NCI-H2171 treated with DMSO at 0.1 percent for 48 hours (cell line): ENCODE measurements at regions not wholly inside any gene's neighbourhood (a gene's known extent, or its start where the extent isn't known, plus 50 kb on each side); places are given as distances from the start of the nearest gene placed in this dataset.

ENCODE experiments used
- DNase-seq: peaks from one replicate; lab custom pipeline; 2025; lab: John Stamatoyannopoulos, UW

GRCh38 chr6:98463038-98464000, 371.1 kb upstream of the POU3F2 start:
- no peak for DNase-seq

DNA sequence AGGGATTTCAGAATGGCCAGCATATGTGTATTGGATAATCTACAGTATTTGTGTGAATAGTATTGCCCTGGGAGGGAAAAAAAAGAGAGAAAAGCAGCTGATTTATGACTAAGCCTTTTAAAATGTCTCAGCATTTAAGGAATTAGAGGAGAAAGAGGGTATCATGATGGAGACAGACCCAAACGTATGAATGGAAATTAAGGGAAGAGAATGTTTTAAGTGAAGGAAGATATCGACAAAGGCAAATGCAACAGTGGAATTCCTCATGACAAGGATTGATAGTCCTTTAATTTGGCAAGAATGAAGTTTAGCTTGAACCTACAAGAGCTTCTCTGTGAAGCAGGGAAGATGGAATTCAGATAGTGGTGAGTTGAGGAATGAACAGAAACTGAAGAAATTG, 367.3 kb upstream of the POU3F2 start:
- DNase-seq = no peak

GRCh38 chr6:98467902-98468301, 366.5 kb upstream of the POU3F2 start:
- DNase-seq = no peak

DNA sequence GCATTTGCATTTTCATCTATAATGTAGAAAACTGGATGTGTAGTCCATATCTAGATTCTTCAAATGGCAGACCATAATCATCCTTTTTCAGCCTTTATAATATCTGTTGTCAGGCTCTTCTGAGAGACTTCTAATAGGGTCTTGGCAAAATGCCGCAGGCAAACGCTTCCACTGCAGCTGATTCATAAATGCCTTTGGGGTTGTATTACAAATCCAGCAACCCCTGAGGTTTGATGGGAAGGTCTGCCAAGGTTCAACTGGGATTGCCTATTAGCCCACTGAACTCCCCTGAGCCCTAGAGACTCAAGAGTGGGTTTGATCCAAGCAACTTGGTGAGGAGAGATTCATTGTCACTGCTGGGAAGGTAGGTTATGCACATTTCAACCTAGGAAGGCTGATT, 365.2 kb upstream of the POU3F2 start:
- DNase-seq = no peak

GRCh38 chr6:98470821-98471220, 363.6 kb upstream of the POU3F2 start:
- no peak for DNase-seq

DNA sequence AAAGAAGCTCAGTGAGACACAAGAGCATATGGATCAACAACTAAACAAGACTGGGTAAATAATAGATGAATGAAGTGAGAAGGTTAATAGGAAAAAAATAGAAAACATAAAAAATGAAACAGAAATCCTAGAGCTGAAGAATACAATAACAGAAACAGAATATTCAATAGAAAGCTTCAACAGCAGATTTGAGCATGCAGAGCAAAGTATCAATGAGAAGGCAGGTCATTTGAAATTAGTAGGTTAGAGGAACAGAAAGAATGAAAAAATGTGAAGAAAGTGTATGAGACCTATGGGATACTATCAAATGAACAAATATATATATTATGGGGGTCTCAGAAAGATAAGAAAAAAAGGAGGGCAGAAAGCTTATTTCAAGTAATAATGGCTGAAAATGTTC, 362.9 kb upstream of the POU3F2 start:
- DNase-seq = no peak

DNA sequence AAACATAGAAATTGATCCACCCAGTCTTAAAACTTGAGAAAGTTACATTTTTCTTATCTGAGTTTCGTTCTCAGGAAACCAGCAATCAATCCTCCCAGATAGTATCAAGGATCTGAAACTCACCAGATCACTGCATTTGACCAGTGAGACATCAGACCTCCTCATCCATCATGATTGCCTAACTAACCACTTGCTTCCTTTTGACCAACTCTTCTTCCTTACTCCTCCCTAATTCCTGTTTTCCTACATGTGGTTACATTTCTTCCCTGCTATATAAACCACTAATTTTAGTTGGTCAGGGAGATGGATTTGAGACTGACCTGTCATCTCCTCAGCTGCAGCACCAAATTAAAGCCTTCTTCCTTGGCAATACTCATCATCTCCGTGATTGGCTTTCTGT, 357.1 kb upstream of the POU3F2 start:
- no peak for DNase-seq

DNA sequence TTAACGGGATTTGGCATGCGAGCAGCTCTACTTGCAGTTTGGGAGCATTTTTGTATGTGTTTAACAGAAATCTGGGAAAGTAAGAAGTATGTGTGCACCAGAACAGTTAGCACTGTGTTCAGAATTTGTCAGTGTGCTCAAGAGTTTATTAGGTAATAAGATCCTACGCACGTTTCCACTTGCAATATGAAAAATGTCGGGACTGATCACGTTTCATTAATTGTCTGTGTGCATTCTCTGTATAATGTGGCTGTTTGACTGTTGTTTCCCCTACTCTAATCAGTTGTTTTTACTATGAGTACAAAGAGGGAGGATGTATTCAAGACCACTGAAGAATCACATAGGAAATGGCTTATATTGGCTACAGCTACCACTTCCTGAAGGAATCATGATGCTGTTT, 349.7 kb upstream of the POU3F2 start:
- no peak for DNase-seq

DNA sequence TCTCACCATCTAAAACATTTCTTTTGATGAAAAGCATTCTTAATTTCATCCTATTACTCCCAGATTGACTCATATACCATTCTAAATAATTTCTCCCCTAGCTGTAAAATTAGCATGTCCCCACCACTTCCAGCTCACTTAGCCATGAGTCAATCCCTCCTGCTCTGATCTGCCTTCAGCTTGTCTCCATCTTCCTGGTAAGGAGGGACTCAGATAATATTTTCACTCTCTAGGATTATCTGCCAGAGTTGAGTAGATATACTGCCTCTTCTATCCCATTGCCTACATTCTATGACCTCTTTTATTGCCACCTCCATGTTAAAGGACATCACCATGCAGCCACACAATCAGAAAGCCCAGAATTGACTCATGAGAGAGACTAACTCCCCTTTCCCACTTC, 348.8 kb upstream of the POU3F2 start:
- DNase-seq = no peak

- DNase-seq = no peak
Measured at GRCh38 chr6:98486057-98486456, 348.3 kb upstream of the POU3F2 start.

- no peak for DNase-seq
Measured at GRCh38 chr6:98487612-98488011, 346.8 kb upstream of the POU3F2 start.

DNA sequence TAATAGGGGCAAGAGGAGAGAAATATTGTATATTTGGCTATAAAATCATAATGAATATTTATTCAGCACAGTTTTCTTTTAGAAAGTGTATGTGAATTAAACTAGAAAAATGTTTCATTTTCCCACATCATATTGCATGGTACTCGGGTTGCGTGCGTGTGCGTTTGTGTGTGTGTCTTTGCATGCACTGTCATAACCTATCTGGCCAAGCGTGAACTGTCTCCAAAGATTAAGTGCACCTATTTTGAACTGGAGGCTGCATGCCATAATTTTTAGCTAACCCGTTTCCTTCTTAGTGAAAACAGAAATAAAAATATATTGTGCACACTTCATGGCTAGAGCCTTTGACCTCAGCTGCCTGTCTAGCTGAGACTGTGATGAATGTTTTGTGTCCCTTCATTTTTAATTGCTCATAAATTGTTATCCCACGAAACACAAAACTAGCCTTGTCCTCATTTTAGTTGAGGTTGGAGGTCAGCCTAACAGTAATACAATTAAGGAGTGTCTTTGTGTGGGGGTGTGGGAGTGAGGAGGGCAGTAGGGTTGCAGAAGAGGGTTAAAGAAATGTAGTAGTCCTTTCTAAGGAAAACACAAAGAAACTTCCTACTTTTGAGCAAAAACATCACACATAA, 336.1 kb upstream of the POU3F2 start:
- no peak for DNase-seq

- DNase-seq = no peak
Measured at GRCh38 chr6:98498866-98499265, 335.5 kb upstream of the POU3F2 start.

- DNase-seq = no peak
Measured at GRCh38 chr6:98514073-98514720, 320.2 kb upstream of the POU3F2 start.

DNA sequence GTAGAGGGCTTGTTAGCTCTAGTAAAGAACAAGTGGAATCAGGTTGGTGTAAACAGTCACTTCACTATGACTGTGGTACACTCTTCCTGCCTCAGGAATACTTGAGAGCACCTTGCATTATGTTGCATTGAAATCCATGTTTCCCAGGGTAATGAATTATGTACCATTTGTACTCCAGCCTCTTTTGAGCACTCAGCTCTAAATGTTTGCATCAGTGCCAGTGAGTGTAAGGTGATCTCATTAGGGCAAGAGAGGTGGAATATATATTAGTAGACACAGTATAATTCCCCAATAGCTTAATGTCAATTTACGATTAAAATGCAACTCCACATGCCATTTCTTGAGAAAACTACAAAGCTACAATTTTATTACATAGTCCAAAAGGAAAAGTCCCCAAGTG, 319.6 kb upstream of the POU3F2 start:
- DNase-seq = no peak

DNA sequence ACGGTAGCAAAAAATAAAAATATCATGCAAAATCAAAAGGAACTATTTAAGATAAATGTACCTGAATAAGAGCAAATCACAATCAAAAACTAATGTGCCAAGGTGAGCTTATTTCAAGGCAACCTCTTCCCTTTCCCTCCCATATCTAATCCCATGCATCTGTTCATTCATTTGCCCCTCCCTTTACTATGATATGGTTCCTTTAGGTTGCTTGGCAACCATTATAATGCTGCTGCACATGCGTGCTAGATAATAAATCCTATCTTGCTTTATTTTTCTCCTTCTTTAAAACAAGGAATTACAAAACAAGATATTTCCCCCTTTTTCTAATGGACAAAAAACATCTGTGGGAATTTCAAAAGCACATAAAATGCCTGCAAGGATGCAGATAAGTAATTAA, 318.2 kb upstream of the POU3F2 start:
- DNase-seq = peak; percentile 2

GRCh38 chr6:98516866-98517265, 317.5 kb upstream of the POU3F2 start:
- no peak for DNase-seq

- DNase-seq = no peak
Measured at GRCh38 chr6:98525860-98526259, 308.5 kb upstream of the POU3F2 start.

GRCh38 chr6:98526465-98526864, 307.9 kb upstream of the POU3F2 start:
- no peak for DNase-seq

DNA sequence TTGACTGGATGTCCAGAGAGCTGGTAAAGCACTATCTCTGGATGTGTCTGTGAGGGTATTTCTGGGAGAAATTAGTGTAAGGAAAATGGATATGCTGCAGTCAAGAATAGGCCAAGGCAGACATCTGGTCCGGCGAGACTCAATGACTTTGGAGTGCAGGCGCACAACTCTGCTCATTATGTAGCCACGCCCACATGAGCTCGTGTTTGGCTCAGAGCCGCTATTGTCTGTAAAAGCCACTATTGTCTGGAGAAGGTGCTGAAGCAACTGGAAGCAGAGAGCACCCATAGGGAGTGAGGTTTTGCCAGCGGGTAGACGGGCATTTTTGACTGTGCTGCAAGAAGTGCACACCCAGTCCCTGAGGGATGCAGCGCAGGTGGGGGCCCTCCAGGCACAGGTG, 305.0 kb upstream of the POU3F2 start:
- peak; percentile 69 for DNase-seq

- no peak for DNase-seq
Measured at GRCh38 chr6:98530732-98531131, 303.6 kb upstream of the POU3F2 start.

DNA sequence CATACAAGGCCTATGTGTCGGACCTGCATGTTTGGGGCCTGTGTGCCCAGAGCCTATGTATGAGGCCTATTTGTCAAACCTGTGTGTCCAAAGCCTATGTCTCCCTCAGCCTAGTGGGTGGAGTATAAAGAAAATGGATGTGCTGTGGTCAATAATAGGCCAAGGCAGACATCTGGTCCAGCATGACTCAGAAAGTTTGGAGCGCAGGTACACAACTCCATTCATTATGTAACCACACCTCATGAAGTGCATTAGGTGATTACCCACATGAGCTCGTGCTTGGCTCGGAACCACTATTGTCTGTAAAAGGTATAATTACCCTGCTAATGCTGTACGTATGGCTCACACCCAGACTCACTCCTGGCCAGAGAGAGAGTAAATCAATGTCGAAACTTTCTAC, 302.4 kb upstream of the POU3F2 start:
- no peak for DNase-seq

DNA sequence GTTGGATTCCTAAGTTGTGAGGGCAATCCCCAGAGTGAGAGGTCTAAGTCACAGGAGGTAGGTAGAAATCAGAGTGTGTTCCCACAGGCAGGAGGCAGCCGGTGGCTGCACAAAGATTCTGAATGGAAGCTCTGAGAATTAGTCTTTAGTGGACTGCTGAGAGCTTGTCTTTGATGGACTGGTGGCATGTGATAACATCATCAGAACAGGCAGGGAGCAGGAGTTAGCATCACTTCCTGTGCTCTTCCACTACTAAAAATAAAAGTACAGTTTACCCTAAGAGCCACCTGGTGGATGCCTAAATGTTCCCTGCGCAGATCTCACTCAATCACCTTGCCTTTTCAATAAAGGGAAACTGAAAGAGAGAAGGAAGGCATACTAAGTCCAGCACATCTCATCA, 294.6 kb upstream of the POU3F2 start:
- DNase-seq = no peak
